Mucosa of descending colon (tissue), 3 donors: ENCODE measurements at regions not wholly inside any gene's neighbourhood (a gene's known extent, or its start where the extent isn't known, plus 50 kb on each side); places are given as distances from the start of the nearest gene placed in this dataset.

Source experiments
- ATAC-seq: fragments of 200-7000 bp; cut with Tn5 transposase; one replicate; pipeline ENCODE4 v1.9.1; 2020; ENCODE audit warnings: mild to moderate bottlenecking, moderate library complexity
- DNase-seq, 3 donors: peaks; one replicate each; pipeline ENCODE4 v3.0.0-alpha.2; 2020
- H3K36me3 ChIP-seq: fragments of 200-600 bp; one replicate; pipeline ENCODE4 v1.8.0; 2021; ENCODE audit warnings: low read depth, mild to moderate bottlenecking
- H3K4me1 ChIP-seq: fragments of 200-600 bp; one replicate; pipeline ENCODE4 v1.8.0; 2021; ENCODE audit warnings: low read depth, mild to moderate bottlenecking
- H3K4me3 ChIP-seq: fragments of 200-600 bp; one replicate; pipeline ENCODE4 v1.8.0; 2021; ENCODE audit warnings: mild to moderate bottlenecking
- H3K9me3 ChIP-seq: fragments of 200-600 bp; one replicate; pipeline ENCODE4 v1.8.0; 2021; ENCODE audit warnings: mild to moderate bottlenecking
- intact Hi-C, 2 donors: fragments of 100-400 bp; cut with DNase I in 1 of 2; cut with micrococcal nuclease in 1 of 2; formaldehyde crosslinking; loops; one replicate each; pipeline versions ENCODE4 v1.11.0 to v1.11.1; 2022; cut with DNase I, micrococcal nuclease
- TF ChIP-seq, protein P1 (sequence below): fragments of 200-600 bp; IDR thresholded peaks from one replicate; pipeline ENCODE4 v1.8.0; 2022; ENCODE audit warnings: antibody characterized with exemption, mild to moderate bottlenecking
- donor health status: DM: no; HTN: no; CAD: no; lungs with moderate emphysema.
- donor health status: DM: no; HTN: no; CAD: no.
- donor health status: DM: no; HTN: yes; CAD: no.

DNA sequence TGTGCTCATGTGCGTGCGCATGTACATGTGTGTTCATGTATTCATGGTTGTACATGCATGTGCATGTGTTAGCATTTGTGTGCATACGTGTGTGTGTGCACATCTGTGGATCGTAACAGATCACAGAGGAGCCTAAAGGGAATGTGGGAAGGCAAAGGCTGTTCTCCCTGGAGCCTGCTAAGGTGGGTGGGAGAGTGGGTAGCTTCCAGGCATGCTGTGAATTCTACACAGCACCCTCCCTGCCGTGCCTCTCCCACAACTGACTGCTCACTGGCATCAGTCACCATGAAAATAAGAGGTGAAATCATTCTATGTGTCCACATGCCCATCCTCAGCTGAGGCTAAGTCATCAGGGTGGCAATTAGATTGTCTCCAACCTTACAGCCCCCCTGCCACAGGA is 600.9 kb downstream of the MID1IP1 start:
- TF ChIP-seq, protein P1, sequence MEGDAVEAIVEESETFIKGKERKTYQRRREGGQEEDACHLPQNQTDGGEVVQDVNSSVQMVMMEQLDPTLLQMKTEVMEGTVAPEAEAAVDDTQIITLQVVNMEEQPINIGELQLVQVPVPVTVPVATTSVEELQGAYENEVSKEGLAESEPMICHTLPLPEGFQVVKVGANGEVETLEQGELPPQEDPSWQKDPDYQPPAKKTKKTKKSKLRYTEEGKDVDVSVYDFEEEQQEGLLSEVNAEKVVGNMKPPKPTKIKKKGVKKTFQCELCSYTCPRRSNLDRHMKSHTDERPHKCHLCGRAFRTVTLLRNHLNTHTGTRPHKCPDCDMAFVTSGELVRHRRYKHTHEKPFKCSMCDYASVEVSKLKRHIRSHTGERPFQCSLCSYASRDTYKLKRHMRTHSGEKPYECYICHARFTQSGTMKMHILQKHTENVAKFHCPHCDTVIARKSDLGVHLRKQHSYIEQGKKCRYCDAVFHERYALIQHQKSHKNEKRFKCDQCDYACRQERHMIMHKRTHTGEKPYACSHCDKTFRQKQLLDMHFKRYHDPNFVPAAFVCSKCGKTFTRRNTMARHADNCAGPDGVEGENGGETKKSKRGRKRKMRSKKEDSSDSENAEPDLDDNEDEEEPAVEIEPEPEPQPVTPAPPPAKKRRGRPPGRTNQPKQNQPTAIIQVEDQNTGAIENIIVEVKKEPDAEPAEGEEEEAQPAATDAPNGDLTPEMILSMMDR = no peak
- H3K4me3 ChIP-seq = no peak overlapping the region
- no peaks in the 10 kb centered on the region for H3K4me1 ChIP-seq
- no peak for DNase-seq
- no peaks in the 10 kb centered on the region for H3K36me3 ChIP-seq
- no peaks in the 10 kb centered on the region for H3K9me3 ChIP-seq
- no peak for ATAC-seq
- intact Hi-C loops = no loop called here

DNA sequence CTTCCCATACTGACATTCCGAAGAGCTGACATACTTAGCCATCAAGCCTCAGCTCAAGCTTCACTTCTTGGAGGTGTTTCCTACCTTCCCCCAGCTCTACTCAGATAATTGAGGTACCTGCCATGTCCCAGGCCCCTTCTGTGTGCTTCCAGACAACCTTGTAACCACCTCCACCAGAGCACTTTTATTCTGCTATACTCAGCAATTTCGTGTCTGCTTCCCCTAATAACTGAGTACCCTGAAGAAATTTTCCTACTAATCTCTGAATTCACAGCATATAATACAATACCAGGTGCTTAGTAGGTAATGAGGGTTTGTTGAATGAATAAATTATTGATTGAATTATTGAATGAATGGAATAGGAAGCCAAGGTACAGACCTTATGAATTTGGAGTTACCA is 605.5 kb downstream of the MID1IP1 start:
- ATAC-seq (no peak), DNase-seq (no peak)
- TF ChIP-seq, protein P1 = no peak
- Histone ChIP-seq H3K4me3 (no peak overlapping the region), H3K36me3 (no peaks in the 10 kb centered on the region), H3K9me3 (no peaks in the 10 kb centered on the region), H3K4me1 (no peaks in the 10 kb centered on the region)
- intact Hi-C loops = no loop called here

DNA sequence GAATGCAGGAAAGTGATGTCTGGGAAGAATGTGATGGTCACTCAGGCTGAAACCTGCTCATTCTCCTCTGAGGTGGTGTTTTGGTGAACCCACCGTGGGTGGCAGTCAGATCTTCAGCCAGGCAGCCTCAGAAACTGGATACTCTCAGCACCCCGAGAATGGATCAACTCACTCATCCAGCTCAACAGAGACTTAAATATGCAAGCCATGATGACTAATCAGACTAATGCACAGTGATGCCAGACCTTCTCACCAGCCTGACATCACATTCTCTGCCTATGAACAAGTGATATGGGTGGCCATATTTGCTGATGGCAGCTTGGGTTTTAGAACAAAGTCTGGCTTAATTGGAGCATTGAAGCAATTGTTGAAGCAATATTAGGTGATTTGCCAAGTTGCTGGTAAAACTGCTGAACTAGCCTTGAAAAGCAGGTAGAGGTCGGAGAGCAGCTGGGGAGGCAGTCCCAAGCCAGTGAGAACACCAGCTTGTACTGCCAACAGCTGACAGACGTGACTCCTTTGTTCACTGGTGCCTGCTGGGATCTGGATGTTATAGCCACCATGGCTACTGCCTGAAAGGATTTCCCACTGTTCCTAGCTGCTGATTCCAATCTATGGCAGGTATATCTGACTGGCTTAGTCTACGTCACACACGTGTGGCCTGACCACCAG is 608.1 kb downstream of the MID1IP1 start:
- DNase-seq (no peak), ATAC-seq (no peak)
- TF ChIP-seq, protein P1 = no peak

DNA sequence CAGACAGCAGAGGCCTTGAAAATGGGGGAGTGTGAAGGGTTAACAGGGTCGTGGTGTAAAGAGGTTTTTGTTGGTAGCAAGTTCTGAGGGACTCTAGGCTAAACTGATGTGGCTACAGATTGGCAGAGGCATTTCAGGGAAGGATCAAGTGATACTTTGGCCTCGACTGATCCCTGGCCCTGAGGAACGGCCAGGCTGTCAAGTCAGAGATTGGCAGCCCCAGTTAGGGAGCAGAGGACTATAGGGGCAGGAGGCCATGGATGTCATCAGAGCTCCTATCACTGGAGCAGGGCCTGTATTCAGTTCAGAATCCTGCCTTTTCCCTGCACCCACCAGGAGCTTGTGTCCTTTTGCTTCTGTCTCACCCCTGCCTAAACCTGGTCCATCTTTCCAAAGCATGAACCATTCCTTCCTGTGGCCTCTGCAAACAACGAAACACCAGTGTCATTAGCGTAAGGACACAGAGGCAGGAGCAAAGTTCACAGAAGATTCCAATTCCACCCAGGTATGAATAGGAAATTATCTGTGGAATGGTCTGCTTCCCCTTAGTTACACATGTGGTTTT is 613.1 kb downstream of the MID1IP1 start:
- no peak for DNase-seq
- Histone ChIP-seq H3K4me1 (no peaks in the 10 kb centered on the region), H3K4me3 (no peak overlapping the region), H3K9me3 (no peaks in the 10 kb centered on the region), H3K36me3 (no peaks in the 10 kb centered on the region)
- no peak for ATAC-seq
- intact Hi-C loops = no loop called here
- TF ChIP-seq, protein P1 = no peak

More for the DNA sequence above, 608.1 kb downstream of the MID1IP1 start:
- Histone ChIP-seq H3K36me3 (no peaks in the 10 kb centered on the region), H3K9me3 (no peaks in the 10 kb centered on the region), H3K4me1 (no peaks in the 10 kb centered on the region), H3K4me3 (no peak overlapping the region)
- intact Hi-C loops = no loop called here

DNA sequence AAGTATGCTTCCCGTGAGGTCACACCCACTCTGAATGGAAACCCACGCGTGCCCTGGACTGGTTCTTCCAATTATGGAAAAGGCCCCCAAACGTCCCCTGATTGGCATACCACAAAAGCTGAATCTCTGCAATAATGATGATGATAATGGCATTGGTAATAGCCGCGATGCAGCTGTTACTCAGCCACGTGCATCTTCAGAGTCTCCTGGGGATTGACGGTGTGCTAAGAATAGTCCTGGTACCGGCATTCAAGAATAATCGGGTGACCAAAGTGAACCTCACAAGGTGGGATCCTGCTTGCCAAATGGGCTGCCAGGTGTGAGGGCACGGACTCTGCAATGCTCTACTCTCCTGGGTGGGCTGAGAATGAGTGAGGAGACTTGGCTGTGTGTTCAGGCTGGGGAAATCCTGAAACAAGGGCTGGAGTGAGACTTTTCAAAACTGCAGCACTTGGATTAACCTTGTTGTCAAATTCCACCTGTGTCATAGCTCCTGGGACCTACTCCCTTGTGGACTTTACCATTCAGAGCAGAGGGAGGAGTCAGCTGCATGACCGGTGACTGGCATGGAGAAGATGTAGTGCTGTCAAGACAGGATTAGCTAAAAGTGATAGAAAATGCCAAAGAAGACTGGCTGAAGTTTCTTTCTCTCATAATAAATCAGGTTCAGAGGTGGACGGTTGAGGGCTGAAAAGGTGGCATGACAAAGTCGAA is 615.4 kb downstream of the MID1IP1 start:
- no peak overlapping the region for H3K4me3 ChIP-seq
- TF ChIP-seq, protein P1 = no peak
- DNase-seq (no peak), ATAC-seq (no peak)
- intact Hi-C loops = no loop called here
- no peaks in the 10 kb centered on the region for H3K36me3 ChIP-seq
- H3K4me1 ChIP-seq = no peaks in the 10 kb centered on the region
- H3K9me3 ChIP-seq = no peaks in the 10 kb centered on the region
